Hepatocyte (in vitro differentiated cells): ENCODE measurements at regions not wholly inside any gene's neighbourhood (a gene's known extent, or its start where the extent isn't known, plus 50 kb on each side); places are given as distances from the start of the nearest gene placed in this dataset.

Experiments used
- DNase-seq: peaks from one replicate; pipeline ENCODE4 v3.0.0-alpha.2; 2016; ENCODE audit warnings: low spot score
- H2AFZ ChIP-seq: fragments of 200-600 bp; sonication (generic); 2 replicates; pipeline ENCODE4 v1.6.0; 2016; ENCODE audit warnings: antibody characterized with exemption, mild to moderate bottlenecking
- H3K27ac ChIP-seq: fragments of 200-600 bp; sonication (generic); 2 replicates; pipeline ENCODE4 v1.5.1; 2016; ENCODE audit warnings: mild to moderate bottlenecking
- H3K27me3 ChIP-seq: fragments of 200-600 bp; sonication (generic); 2 replicates; pipeline ENCODE4 v1.6.1; 2016
- H3K36me3 ChIP-seq: fragments of 200-600 bp; sonication (generic); replicated peaks from 2 replicates; pipeline ENCODE4 v1.5.1; 2016; ENCODE audit warnings: low read depth; ENCODE audit not compliant: insufficient read depth
- H3K4me1 ChIP-seq: fragments of 200-600 bp; sonication (generic); 2 replicates; pipeline ENCODE4 v1.5.1; 2016; ENCODE audit warnings: mild to moderate bottlenecking, moderate library complexity; ENCODE audit not compliant: insufficient read depth
- H3K4me2 ChIP-seq: fragments of 200-600 bp; sonication (generic); 2 replicates; pipeline ENCODE4 v1.6.0; 2016
- H3K4me3 ChIP-seq: fragments of 200-600 bp; sonication (generic); 2 replicates; pipeline ENCODE4 v1.5.1; 2016; ENCODE audit warnings: mild to moderate bottlenecking
- H3K79me2 ChIP-seq: fragments of 200-600 bp; sonication (generic); 2 replicates; pipeline ENCODE4 v1.6.0; 2017; ENCODE audit warnings: mild to moderate bottlenecking
- H3K9me2 ChIP-seq: fragments of 200-600 bp; sonication (generic); replicated peaks from 2 replicates; pipeline ENCODE4 v1.6.0; 2017; ENCODE audit warnings: mild to moderate bottlenecking; ENCODE audit not compliant: insufficient read depth
- H3K9me3 ChIP-seq: fragments of 200-600 bp; sonication (generic); 2 replicates; pipeline ENCODE4 v1.5.1; 2016; ENCODE audit warnings: low read depth, mild to moderate bottlenecking
- H4K20me1 ChIP-seq: fragments of 200-600 bp; sonication (generic); 2 replicates; pipeline ENCODE4 v1.6.0; 2016; ENCODE audit warnings: mild to moderate bottlenecking; ENCODE audit not compliant: insufficient read depth, poor library complexity, severe bottlenecking
- CTCF ChIP-seq: fragments of 200-600 bp; sonication (generic); IDR thresholded peaks from 2 replicates; pipeline ENCODE4 v1.5.1; 2016; ENCODE audit warnings: antibody characterized with exemption, mild to moderate bottlenecking; ENCODE audit not compliant: poor library complexity
- EZH2 ChIP-seq: fragments of 200-600 bp; sonication (generic); IDR thresholded peaks from 2 replicates; pipeline ENCODE4 v1.6.1; 2016; ENCODE audit warnings: antibody characterized with exemption, mild to moderate bottlenecking, borderline replicate concordance
- EZH2phosphoT487 ChIP-seq: fragments of 200-600 bp; sonication (generic); IDR thresholded peaks from one replicate; pipeline ENCODE4 v1.6.1; 2018; ENCODE audit warnings: antibody characterized with exemption, mild to moderate bottlenecking, low read depth, moderate library complexity; ENCODE audit not compliant: unreplicated experiment, severe bottlenecking
- WGBS: methylation state at CpG from one replicate; pipeline ENCODE4 v1.1.6; 2016; ENCODE audit warnings: low lambda C conversion rate; ENCODE audit errors: missing lambda C conversion rate; 5-methylcytosine and 5-hydroxymethylcytosine counted together

- no peak overlapping the region for H3K4me2 ChIP-seq
- TF ChIP-seq EZH2 (no peak), CTCF (no peak), EZH2phosphoT487 (no peak)
- WGBS: 93% methylated on average over 3 of the region's 3 CpGs
- no peaks in the 10 kb centered on the region for H3K9me2 ChIP-seq
- no peaks in the 10 kb centered on the region for H3K4me1 ChIP-seq
- H3K4me3 ChIP-seq: no peak overlapping the region
- H3K36me3 ChIP-seq: no peaks in the 10 kb centered on the region
- no peak overlapping the region for H2AFZ ChIP-seq
- no peak for DNase-seq
- H4K20me1 ChIP-seq: no peaks in the 10 kb centered on the region
- H3K27ac ChIP-seq: no peak overlapping the region
- no peaks in the 10 kb centered on the region for H3K9me3 ChIP-seq
- no peaks in the 10 kb centered on the region for H3K27me3 ChIP-seq
- H3K79me2 ChIP-seq: no peaks in the 10 kb centered on the region
These were observed 65.4 kb upstream of the MAF start for GRCh38 chr16:79665970-79666369.

GRCh38 chr16:79664407-79664806 is 63.9 kb upstream of the MAF start:
- Histone ChIP-seq H3K4me1 (no peaks in the 10 kb centered on the region), H3K4me2 (no peak overlapping the region), H3K36me3 (no peaks in the 10 kb centered on the region), H3K4me3 (no peak overlapping the region), H3K27me3 (no peaks in the 10 kb centered on the region), H2AFZ (no peak overlapping the region), H4K20me1 (no peaks in the 10 kb centered on the region), H3K79me2 (no peaks in the 10 kb centered on the region), H3K9me3 (no peaks in the 10 kb centered on the region), H3K9me2 (no peaks in the 10 kb centered on the region), H3K27ac (no peak overlapping the region)
- no peak for TF ChIP-seq EZH2
- TF ChIP-seq EZH2phosphoT487: no peak
- TF ChIP-seq CTCF: no peak
- WGBS: 90% methylated on average over 1 of the region's 1 CpG
- no peak for DNase-seq

- H3K4me2 ChIP-seq: no peak overlapping the region
- no peak overlapping the region for H3K27ac ChIP-seq
- WGBS: 89% methylated on average over 5 of the region's 5 CpGs
These were observed 62.3 kb upstream of the MAF start for GRCh38 chr16:79662669-79663313.

More at GRCh38 chr16:79662669-79663313, 62.3 kb upstream of the MAF start:
- no peaks in the 10 kb centered on the region for H3K9me2 ChIP-seq
- no peak overlapping the region for H3K4me3 ChIP-seq
- no peaks in the 10 kb centered on the region for H4K20me1 ChIP-seq
- H3K36me3 ChIP-seq: no peaks in the 10 kb centered on the region
- H3K9me3 ChIP-seq: no peaks in the 10 kb centered on the region
- TF ChIP-seq CTCF (no peak), EZH2 (no peak), EZH2phosphoT487 (no peak)
- no peak overlapping the region for H2AFZ ChIP-seq
- peaks cover 3% of the 10 kb centered on the region for H3K4me1 ChIP-seq
- DNase-seq: no peak
- H3K79me2 ChIP-seq: no peaks in the 10 kb centered on the region
- no peaks in the 10 kb centered on the region for H3K27me3 ChIP-seq
